ENCODE measurements at regions not wholly inside any gene's neighbourhood (a gene's known extent, or its start where the extent isn't known, plus 50 kb on each side); places are given as distances from the start of the nearest gene placed in this dataset.

- no peak for DNase-seq (ENCODE audit: low read depth)
Observed at GRCh38 chr6:40313582-40313981, 273.6 kb downstream of the LRFN2 start.

GRCh38 chr6:40312213-40313015 lies 274.8 kb downstream of the LRFN2 start:
- no peak overlapping the region for H3K4me3 ChIP-seq (ENCODE audit: low read length)
- no peak for TF ChIP-seq CTCF (conservative IDR thresholded peaks at IDR 0.05; ENCODE audit: low read depth, low read length)
- no peak for DNase-seq (ENCODE audit: low read depth)

More at GRCh38 chr6:40313582-40313981, 273.6 kb downstream of the LRFN2 start:
- no peak overlapping the region for H3K4me3 ChIP-seq (ENCODE audit: low read length)
- TF ChIP-seq CTCF (conservative IDR thresholded peaks at IDR 0.05; ENCODE audit: low read depth, low read length) = no peak

GRCh38 chr6:40308533-40309306 lies 278.4 kb downstream of the LRFN2 start:
- H3K4me3 ChIP-seq (ENCODE audit: low read length) = no peak overlapping the region
- peak; percentile 96 for TF ChIP-seq CTCF (conservative IDR thresholded peaks at IDR 0.05; ENCODE audit: low read depth, low read length)
- DNase-seq (ENCODE audit: low read depth) = no peak

GRCh38 chr6:40307712-40308111 lies 279.5 kb downstream of the LRFN2 start:
- no peak for TF ChIP-seq CTCF (conservative IDR thresholded peaks at IDR 0.05; ENCODE audit: low read depth, low read length)
- DNase-seq (ENCODE audit: low read depth) = no peak
- no peak overlapping the region for H3K4me3 ChIP-seq (ENCODE audit: low read length)

- H3K4me3 ChIP-seq (ENCODE audit: low read length) = no peak overlapping the region
- no peak for TF ChIP-seq CTCF (conservative IDR thresholded peaks at IDR 0.05; ENCODE audit: low read depth, low read length)
- no peak for DNase-seq (ENCODE audit: low read depth)
Observed at GRCh38 chr6:40302856-40303454, 284.2 kb downstream of the LRFN2 start.

GRCh38 chr6:40299681-40300080 lies 287.5 kb downstream of the LRFN2 start:
- TF ChIP-seq CTCF (conservative IDR thresholded peaks at IDR 0.05; ENCODE audit: low read depth, low read length) = no peak
- no peak for DNase-seq (ENCODE audit: low read depth)
- no peak overlapping the region for H3K4me3 ChIP-seq (ENCODE audit: low read length)
